NCI-H460 (cell line): ENCODE measurements at regions not wholly inside any gene's neighbourhood (a gene's known extent, or its start where the extent isn't known, plus 50 kb on each side); places are given as distances from the start of the nearest gene placed in this dataset.

ENCODE experiments used
- DNase-seq: peaks from one replicate; pipeline ENCODE4 v3.0.0-alpha.2; 2016; ENCODE audit warnings: low read depth; ENCODE audit errors: extremely low read depth

DNA sequence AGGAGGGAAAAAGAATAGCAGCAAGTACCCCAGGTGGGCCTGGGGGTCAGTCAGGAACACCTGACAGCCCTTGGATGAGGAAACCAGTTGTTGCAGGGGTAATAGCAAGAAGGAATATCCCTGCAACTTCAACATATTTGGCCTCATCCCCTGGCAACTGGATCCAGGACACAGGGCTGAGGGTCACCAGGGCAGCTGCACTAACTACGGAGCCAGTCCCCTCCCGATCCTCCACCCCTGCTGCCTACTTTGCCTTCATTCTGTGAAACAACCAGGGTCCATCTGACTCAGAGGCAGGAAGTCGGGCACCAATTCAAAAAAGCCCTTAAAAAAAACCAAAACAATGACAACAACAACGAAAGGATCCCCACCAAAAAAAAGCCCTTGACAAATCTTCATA, 52.9 kb downstream of the FRMPD3 start:
- DNase-seq: no peak

DNA sequence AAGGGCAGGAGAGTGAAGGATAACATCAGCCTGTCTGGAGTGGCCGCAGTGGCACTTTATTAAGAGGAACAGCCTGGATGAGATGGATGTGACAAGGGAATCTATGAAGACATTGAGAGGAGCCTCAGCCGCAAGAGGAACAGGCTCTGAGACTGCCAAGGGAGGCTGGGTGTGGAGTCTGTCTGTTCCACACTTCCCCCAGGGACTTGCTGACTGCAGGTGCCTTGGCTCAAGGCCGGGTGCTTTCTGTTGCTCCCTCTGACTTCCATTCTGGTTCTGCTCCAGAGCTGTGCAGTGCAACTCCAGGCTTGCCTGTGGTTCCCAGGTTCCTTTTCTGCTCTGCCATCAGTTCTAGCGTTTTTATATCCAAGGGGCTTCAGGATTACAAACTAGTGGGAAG, 54.6 kb downstream of the FRMPD3 start:
- no peak for DNase-seq

DNA sequence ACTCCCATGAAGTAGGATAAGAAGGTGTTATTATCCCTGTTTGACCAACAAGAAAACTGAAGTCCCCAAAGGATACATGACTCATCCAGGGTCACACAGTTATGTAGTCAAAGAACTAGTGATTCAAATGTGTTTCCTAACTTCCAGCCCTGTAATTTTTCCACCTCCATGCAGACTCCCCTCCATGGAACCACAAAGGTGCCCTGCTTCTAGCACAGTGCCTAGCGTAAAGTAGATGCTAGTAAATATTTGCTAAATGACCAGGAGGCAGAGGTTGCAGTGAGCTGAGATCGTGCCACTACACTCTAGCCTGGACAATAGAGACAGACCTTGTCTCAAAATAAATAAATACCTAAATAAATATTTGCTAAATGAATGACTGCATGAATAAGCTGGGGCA, 55.8 kb downstream of the FRMPD3 start:
- DNase-seq: no peak

DNA sequence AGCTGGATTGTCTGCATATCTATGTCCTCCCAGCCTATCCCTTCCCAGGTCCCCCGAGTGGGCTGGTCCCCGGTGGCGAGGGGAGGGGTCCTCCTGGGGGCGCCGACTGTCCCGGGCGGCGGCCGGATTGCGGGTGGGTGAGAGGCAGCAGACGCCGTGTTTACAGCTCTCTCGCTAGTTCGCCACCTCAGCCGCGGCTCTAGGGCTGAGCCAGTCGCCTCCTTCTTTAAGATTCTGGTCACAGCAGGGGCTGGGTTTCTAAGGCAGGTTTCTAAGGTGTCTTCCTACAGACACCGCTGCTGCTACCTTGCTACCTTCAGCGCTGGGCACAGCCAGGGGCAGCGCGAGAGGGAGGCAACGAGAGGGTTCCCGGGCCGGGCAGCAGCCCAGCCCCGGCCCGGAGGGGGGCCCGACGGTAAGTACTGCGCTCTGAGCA, 57.2 kb downstream of the FRMPD3 start:
- DNase-seq: no peak

DNA sequence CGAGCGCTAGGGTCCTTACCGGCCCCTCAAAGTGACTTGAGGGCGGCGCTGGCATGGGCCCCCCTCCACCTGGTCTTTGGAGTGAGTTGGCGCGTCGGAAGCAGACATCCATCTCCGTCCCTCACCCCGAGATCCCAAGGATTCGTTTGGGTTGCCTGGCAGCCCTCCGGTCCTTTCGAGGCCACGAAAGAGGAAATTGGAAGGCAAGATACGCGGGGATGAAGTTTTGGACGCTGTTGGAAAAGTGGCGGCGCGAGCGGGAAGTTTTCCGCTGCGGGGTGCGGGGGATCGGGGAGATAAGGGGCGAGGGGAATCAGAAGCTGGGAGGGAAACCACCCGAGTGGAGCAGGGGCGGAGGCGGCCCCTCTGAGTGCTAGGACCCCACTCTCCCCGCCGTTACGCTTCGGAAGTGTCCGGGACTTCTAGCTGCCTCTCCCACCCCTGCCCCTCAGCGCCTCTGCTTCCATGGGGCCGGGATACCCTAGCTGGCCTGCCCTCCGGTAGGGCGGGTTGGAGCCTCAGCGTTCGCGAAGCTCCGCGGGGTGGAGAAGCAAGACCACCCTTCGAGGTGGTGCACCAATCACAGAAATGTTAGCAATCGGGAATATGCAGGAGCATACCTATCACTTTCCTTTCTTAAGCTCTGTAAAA, 57.8 kb downstream of the FRMPD3 start:
- no peak for DNase-seq

DNA sequence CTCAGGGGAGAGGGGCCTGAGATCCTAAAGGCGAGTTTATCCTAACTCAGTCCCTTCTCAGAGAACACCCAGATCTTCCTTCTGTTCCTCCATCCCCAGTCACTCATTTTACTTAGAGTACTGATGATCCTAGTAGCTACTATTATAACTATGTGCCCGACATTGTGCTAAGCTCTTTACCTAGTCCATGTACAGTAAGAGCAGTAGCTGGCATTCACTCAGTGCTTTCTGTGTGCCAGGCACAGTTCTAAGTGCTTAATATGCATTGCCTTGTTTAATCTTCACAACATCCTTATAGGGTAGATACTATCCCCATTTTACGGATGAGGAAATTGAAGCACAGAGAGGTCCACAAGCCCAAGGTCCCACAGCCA, 58.3 kb downstream of the FRMPD3 start:
- no peak for DNase-seq

DNA sequence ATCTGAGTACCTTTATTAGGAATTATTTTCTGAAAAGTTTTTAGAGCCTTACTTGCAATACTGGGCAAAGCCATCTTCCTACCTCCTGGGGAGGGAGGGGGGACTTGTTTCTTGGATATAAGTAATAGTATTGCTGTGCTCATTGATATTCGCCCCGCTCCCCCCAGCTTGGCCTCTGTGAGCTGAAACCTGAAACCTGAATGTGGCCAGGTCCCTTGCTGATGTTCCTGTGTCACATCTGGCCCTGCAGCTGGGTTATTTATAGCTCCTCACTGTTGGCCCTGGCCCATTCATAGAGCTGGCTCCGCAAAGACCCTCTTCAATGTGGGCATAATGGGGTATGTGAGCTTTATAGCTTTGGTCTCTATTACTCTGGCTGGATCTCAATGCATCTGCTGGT, 59.5 kb downstream of the FRMPD3 start:
- DNase-seq: no peak

DNA sequence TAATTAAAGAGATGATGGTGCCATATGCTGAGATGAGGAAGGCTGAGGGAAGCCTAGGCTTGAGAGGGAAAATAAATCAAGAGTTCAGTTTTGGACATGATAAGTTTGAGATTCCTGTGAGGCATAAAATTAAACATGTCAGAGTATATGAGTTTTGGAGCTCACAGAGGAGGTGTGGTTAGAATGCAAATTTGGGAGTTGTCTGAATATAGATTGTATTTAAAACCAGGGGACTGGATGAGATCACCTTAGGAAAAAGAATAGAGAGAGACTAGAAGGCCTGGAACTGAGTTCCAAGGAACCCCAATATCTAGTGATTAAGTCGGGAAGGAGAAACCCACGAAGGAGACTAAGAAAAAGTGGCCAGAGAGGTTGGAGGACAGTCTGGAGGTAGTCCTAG, 65.5 kb downstream of the FRMPD3 start:
- DNase-seq: no peak

DNA sequence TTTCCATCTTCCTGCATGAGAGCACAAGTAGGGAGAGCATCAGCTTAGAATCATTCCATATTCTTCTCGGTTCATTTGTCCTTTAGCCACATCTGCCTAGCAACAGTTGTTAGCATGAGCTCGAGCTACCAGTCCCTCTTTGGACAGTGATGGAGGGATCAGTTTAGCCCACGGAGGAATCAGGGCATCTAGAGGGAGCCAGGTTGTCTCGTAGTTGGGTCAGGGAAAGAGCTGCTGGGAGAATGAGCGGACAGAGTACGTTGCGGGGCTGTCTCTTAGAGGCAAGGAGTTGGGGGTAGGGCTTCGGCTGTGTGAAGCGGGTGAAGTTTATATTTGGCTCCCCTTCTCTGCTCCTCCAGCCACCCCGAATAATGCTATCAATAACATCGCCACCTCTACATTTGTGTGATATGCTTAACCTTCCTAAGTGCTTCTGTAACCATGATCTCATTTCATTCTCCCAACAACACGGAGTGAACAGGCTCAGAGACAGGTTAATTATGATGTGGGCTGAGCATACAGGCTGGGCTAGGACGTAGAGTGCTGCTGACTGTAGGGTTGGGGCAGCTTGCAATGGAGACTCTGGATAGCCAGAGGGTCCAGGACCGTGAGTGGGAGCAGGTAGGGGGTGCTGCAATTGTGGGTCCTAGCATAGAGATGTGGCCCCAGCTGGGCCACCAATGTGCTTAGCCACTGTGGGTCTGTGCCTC, 72.6 kb downstream of the FRMPD3 start:
- no peak for DNase-seq

DNA sequence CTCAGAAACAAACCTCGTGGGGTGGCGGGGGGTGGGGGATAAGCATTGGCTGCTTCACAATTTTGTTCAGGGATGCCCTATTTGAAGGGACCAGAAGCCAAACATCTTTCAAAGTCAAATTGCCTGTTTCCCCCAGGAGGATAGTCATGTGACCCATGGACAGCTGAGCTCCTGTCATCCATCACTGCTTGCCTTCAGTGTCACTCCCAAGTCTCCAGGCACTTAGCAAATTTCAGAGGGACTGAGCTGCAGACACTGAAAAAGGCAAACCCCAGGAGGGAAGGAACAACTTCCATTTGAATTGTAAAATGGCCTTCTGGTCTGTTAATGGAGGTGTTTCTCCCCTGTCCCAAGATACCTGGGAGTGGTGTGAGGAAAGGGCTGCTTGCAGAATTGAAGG, 73.4 kb downstream of the FRMPD3 start:
- no peak for DNase-seq

DNA sequence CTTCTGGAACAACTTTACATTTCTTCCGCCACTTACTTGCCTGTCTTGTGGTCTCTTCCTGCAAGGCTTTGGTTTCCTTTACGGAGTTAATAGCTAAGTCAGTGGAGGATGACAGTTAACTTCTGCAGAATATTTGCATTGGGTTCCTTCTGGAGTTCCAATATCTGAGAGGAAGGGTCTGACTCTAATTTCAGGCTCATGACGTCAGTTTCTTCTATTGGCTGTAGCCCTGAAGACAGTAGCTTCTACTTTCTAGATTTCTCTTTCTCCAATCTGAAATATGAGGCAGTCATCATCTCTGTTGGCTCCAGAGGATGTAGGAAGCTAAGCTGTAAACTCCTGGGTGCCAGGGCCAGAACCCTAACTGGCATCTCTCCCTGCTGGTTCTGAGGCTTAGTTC, 76.7 kb downstream of the FRMPD3 start:
- no peak for DNase-seq

DNA sequence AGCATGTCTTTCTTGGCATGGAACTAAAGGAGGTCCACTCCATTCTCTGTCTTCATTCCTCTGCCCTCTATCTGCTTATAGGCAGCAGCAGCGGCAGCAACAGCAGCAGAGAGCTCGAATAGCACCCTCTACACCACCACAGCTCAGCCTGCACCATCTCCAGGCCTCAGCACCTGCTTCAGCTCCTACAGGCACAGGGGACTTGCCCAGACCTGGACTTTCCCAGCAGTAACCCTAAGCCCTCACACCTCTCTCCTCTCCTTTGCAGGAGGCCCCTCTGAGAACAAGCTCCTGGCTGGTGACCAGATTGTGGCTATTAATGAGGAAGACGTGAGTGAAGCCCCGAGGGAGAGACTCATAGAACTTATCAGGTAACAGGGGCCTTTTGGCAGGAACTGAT, 80.7 kb downstream of the FRMPD3 start:
- DNase-seq: no peak

DNA sequence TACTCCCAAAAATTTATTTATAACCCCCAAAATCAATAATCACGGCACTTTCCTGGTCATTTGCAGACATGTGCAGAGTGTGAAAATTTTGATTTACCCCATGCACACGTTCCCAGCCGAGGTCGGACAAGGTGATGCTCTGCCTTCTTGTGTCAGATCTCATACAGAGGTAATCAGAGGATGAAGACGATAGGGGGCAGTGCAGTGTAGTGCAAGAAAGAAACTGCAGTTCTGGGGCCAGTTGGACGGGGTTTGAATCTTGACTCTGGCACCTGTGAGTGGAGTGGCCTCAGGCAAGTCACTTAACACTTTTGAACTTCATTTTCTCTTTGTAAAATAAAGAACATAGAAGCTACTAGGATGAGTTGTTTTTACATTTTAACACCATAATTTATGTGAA, 88.4 kb downstream of the FRMPD3 start:
- peak; percentile 39 for DNase-seq

DNA sequence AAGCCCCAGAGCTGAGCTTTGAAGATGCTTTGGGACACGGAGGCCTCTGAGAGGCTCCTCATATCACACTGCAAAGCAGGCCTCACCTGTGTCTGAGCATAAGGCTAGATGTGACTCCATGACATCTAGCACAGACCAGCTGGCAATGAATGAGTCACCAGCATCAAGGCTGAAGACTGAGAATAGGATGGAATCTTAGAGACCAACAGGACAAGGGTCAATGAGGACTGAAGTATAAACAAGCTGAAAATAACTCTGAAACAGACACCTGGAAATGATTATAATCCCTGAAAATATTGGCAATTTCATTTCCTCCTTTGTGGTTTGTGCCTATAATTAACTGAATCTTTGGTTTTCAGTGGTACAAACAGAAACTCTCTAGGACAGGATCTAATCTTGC, 87.1 kb upstream of the PRPS1 start:
- no peak for DNase-seq

DNA sequence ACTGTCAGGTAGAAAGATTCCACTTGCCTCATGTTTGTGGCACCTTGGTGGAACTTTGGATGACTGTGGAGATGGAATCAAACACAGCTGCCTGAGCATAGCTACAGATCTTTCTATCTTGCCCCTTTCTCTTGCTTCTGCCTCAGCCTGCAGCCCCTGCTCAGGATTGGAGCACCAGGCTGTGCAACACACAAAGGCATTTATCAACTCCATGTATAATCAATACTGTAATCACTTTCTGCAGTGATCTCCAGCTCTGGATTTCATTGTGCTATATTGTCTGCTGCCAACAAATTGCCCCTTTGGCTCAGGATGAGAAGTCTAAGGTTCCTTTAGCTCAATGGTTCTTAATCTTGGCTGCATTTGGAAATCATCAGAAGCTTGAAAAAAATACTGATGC, 86.3 kb upstream of the PRPS1 start:
- no peak for DNase-seq

DNA sequence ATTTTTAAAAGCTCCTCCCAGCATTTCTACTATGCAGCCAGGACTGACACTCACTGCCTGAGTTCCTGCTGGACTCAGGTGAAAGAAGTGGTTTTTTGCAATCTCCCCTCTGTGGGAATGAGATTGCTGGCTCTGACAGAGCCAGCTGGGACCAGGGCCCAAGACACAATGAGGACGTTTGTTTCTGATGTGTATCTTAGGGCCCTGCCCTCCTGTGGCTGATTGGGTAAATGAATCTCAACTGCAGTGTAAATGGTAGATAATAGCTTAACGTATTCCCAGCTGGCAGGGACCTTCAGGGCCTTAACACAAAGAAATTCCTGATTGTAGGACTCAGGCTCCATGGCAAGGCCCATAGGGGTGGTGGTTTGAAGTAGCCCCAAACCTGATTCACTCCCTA, 85.8 kb upstream of the PRPS1 start:
- no peak for DNase-seq

DNA sequence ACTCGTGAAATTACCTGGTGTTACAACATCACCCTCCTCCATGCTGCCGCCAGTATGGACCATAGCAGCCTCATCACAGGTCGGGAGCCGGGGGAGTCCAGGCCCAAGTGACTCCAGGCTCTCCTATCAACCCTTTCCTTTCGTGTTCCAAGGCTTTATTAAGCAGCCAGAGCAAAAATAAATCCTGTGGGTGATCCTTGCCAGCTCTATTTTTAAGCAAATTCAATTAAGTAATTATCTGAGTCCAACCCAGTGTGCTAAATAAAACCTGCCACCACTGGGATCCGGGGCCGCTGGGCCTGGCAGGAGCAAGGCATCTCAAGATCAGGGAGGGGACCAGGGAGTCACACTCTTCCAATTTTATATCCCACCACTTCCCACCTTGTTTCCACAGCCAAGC, 80.7 kb upstream of the PRPS1 start:
- DNase-seq: no peak

DNA sequence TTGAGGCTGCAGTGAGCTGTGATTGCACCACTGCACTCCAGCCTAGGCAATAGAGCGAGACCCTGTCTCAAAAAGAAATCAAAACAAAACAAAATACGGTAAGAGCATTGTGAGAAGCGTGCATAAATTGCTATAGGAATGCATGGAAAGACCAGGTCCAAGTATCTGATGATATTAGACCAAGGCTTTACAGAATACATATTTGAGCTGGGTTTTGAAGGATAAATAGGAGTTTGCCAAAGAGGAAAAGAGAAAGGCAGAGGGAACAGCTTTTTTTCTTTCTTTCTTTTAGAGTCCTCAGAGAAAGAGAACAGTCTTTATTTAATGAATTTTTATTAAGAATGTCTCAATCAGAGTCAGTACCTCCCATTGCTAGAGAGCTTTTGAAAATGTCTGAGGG, 79.5 kb upstream of the PRPS1 start:
- DNase-seq: no peak

DNA sequence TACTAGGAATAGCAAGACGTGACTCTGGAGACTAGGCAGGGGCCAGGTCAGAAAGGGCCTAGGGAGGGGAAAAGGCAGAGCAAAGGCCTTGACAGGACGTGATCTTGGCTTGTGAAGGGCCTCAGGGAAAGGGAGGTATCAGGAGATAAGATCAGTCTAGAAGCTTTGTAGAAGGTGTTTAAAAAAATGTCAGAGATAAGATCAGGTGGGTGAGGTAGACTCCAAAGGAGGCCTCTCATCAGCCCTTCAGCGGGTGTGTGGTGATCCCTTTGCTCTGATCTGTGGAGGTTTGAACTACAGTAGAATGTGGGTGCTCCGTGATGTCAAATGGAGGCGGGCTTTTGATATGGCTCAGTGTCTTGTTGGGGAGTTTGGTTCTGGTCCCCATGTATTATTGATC, 78.8 kb upstream of the PRPS1 start:
- no peak for DNase-seq

DNA sequence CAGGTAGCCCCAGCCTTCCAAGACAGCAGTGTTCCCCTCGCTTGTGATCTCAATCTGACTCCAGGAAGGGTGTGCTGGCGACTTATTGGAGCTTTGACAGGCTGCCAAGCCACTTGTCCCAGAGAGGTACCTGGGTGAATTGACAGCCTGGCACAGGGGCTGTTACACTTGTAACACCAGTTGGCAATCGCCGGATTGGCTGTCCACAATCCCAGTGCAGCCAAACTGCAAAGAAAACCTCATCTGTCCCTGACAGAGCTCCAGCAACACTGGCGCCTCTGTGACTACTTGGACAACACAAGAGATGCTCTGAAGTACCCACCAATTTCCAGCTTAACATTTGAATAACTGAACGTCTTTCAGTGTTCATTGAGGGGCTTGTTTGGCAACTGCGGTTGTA, 76.8 kb upstream of the PRPS1 start:
- DNase-seq: no peak

DNA sequence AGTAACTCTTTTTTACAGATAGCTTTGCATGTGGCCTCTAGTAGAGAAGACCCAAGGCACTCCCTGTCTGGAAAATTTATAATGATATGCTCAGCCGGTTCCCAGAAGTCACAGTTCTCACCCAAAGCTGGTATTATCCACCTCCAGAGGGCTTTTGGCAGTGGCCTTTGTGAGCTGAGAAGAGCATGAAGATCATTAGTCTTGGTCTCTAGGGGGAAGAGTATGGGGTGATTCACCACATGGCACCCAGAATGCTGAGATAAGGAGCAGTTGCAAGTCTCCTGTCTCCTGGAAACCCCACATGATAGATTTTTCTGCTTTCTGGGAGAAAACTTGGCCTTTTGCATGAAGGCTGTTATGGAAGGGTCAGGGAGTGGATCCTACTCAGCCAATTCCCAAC, 75.4 kb upstream of the PRPS1 start:
- DNase-seq: no peak

DNA sequence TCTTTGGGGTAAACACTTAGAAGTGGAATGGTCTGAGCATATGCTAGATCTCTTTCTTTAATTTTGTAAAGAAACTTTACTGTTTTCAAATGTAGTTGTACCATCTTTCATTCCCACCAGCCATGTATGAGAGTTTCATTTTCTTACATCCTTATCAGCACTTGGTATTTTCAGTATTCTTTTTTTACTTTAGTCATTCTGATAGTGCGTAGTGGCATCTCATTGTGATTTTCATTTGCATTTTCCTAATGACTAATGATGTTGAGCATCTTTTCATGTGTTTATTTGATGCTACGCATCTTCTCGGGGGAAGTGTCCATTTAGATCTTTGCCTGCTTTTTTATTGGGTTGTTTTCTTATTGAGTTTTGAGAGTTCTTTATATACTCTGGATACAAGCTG, 71.3 kb upstream of the PRPS1 start:
- DNase-seq: no peak

DNA sequence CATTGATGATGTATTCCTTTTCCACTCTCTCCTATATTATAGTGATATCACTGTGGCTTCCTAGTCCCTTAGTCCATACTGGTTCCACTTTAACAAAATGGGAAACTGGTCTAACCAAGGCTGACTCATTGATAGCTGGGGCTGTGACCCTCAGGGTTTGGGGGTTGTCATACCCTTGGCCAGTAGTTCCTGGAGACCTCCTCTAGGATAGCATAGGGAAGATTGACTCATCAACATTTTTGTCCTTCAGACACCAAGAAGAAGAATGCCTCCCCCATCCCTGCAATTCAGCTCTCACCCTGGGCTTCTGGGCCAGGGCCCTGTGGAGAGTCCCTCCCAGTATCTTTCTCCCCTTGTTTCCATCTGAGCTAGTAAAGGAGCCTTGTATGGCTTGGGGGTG, 68.8 kb upstream of the PRPS1 start:
- no peak for DNase-seq
